ENCODE measurements at regions not wholly inside any gene's neighbourhood (a gene's known extent, or its start where the extent isn't known, plus 50 kb on each side); places are given as distances from the start of the nearest gene placed in this dataset.

DNA sequence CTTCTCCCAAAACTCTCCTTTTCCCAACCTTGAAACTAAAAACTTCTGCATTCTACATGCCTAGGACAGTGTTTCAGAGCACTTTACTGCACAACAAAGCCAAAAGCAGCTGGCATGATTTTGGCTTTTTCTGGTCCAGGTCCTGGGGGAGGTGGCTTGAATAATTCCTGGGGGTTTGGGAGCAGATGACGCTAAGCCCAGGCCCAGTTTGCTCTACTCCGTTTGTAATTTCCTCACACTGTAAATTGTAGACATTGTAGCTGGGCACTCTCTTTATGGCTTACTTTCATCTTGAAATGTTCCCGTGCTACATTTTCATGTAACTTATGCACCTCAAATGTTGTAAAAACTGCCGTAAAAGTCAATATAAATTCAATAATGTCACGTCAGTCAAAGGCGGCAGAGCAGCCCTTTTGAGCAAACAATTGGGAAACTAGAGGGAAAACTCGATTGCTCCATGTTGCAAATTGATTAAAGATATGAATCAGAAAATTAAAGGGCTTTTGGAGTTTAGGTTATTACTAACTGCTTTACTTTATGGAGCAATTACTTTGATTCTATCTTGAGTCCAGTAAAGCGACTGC lies 373.2 kb upstream of the SLC14A2 start:
- Histone ChIP-seq H3K79me2 (ENCODE audit: control insufficient read depth, insufficient read depth, low read length) (no peaks in the 10 kb centered on the region), H3K4me2 (ENCODE audit: insufficient read depth, low read length) (no peak overlapping the region), H3K36me3 (ENCODE audit: control insufficient read depth in 2 of 2, extremely low read depth in 1 of 2, insufficient read depth in 2 of 2, low read length in 2 of 2) (no peaks in the 10 kb centered on the region), H2AFZ (ENCODE audit: low read depth, low read length) (no peak overlapping the region), H3K27me3 (ENCODE audit: control insufficient read depth in 2 of 2, insufficient read depth in 2 of 2, low read length in 2 of 2) (no peaks in the 10 kb centered on the region), H3K4me1 (ENCODE audit: control insufficient read depth, extremely low read depth, insufficient read depth, low read length) (no peaks in the 10 kb centered on the region), H3K9me3 (replicated peaks; ENCODE audit: control insufficient read depth, insufficient read depth, low read length) (no peaks in the 10 kb centered on the region), H3K4me3 (replicated peaks in 1 of 3; ENCODE audit: insufficient read depth in 1 of 3, low read depth in 1 of 3, low read length in 3 of 3) (no peak overlapping the region), H3K9ac (replicated peaks; ENCODE audit: extremely low read depth, insufficient read depth, low read length) (no peak overlapping the region), H3K9me1 (replicated peaks; ENCODE audit: control insufficient read depth, extremely low read depth, insufficient read depth, low read length) (no peaks in the 10 kb centered on the region), H3K27ac (ENCODE audit: insufficient read depth, low read depth, low read length) (no peak overlapping the region), H4K20me1 (replicated peaks; ENCODE audit: control insufficient read depth, extremely low read depth, insufficient read depth, low read length) (no peaks in the 10 kb centered on the region)
- POLR2A ChIA-PET: no interaction called here
- TF ChIP-seq GATA2 (IDR thresholded peaks at IDR 0.05; ENCODE audit: insufficient read depth, insufficient read length, low read depth, low read length): no peak
- TF ChIP-seq JUN (IDR thresholded peaks at IDR 0.05; ENCODE audit: borderline replicate concordance, insufficient read depth, insufficient read length, low read depth): no peak
- no peak for TF ChIP-seq POLR2A (IDR thresholded peaks at IDR 0.05; ENCODE audit: low read depth, low read length)
- TF ChIP-seq MYC (IDR thresholded peaks at IDR 0.05; ENCODE audit: low read depth, low read length): no peak
- TF ChIP-seq, protein P1, sequence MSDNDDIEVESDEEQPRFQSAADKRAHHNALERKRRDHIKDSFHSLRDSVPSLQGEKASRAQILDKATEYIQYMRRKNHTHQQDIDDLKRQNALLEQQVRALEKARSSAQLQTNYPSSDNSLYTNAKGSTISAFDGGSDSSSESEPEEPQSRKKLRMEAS (IDR thresholded peaks at IDR 0.05; ENCODE audit: insufficient read depth, insufficient read length): no peak
- no peak for TF ChIP-seq EZH2 (IDR thresholded peaks at IDR 0.05; ENCODE audit: borderline replicate concordance, low read depth, low read length, severe bottlenecking)
- TF ChIP-seq, protein P2, sequence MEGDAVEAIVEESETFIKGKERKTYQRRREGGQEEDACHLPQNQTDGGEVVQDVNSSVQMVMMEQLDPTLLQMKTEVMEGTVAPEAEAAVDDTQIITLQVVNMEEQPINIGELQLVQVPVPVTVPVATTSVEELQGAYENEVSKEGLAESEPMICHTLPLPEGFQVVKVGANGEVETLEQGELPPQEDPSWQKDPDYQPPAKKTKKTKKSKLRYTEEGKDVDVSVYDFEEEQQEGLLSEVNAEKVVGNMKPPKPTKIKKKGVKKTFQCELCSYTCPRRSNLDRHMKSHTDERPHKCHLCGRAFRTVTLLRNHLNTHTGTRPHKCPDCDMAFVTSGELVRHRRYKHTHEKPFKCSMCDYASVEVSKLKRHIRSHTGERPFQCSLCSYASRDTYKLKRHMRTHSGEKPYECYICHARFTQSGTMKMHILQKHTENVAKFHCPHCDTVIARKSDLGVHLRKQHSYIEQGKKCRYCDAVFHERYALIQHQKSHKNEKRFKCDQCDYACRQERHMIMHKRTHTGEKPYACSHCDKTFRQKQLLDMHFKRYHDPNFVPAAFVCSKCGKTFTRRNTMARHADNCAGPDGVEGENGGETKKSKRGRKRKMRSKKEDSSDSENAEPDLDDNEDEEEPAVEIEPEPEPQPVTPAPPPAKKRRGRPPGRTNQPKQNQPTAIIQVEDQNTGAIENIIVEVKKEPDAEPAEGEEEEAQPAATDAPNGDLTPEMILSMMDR (IDR thresholded peaks at IDR 0.05; ENCODE audit: extremely low read depth in 1 of 2, insufficient read depth in 1 of 2, low read depth in 1 of 2, low read length in 2 of 2): no peak
- no peak for TF ChIP-seq FOS (IDR thresholded peaks at IDR 0.05; ENCODE audit: borderline replicate concordance, insufficient read depth, low read length)
- intact Hi-C loops (cut with micrococcal nuclease): no loop called here
- no peak for DNase-seq (ENCODE audit: low read depth, low spot score)
- dilution Hi-C loops (cut with MboI; ENCODE audit: extremely low pct_ligation_motif_present, low sequenced_read_pairs): no loop called here
- CTCF ChIA-PET: no interaction called here
- no TSS peak for BruUV-seq (replicated peaks)
- no peak for FAIRE-seq

Data from endothelial cell of umbilical vein (primary cell).